OCI-LY3 (cell line): ENCODE measurements at regions not wholly inside any gene's neighbourhood (a gene's known extent, or its start where the extent isn't known, plus 50 kb on each side); places are given as distances from the start of the nearest gene placed in this dataset.

Experiments
- H2AFZ ChIP-seq: fragments of 200-600, 300-600 bp; shearing (Covaris generic); 2 replicates; pipeline ENCODE4 v1.6.0; 2014; ENCODE audit warnings: antibody characterized with exemption, low read depth, low read length
- H3K27ac ChIP-seq: fragments of 200-600, 300-600 bp; sonication (generic); 2 replicates; pipeline ENCODE4 v1.5.1; 2014; ENCODE audit warnings: mild to moderate bottlenecking, low read length, moderate library complexity, mixed read lengths
- H3K27me3 ChIP-seq: fragments of 200-600, 300-600 bp; sonication (generic); 2 replicates; pipeline ENCODE4 v1.6.1; 2014; ENCODE audit warnings: low read depth, low read length, mixed read lengths
- H3K36me3 ChIP-seq: fragments of 200-600, 300-600 bp; sonication (generic); replicated peaks from 2 replicates; pipeline ENCODE3; 2014; ENCODE audit warnings: low read depth, low read length, mixed read lengths
- H3K4me1 ChIP-seq: fragments of 300-600, 200-600 bp; sonication (generic); 2 replicates; pipeline ENCODE4 v1.6.1; 2014; ENCODE audit warnings: low read length, mixed read lengths
- H3K4me2 ChIP-seq: fragments of 200-600, 300-600 bp; sonication (generic); 2 replicates; pipeline ENCODE4 v1.6.1; 2014; ENCODE audit warnings: low read length, mixed read lengths
- H3K4me3 ChIP-seq: fragments of 300-600, 200-600 bp; sonication (generic); 2 replicates; pipeline ENCODE4 v1.5.1; 2014; ENCODE audit warnings: antibody characterized with exemption, mild to moderate bottlenecking, low read length, moderate library complexity
- H3K79me2 ChIP-seq: fragments of 300-600, 200-600 bp; shearing (Covaris generic); 2 replicates; pipeline ENCODE4 v1.6.1; 2014; ENCODE audit warnings: mild to moderate bottlenecking, low read length, mixed read lengths
- H3K9ac ChIP-seq: fragments of 300-600, 200-600 bp; shearing (Covaris generic); 2 replicates; pipeline ENCODE4 v1.6.0; 2014; ENCODE audit warnings: mild to moderate bottlenecking, low read length, moderate library complexity
- H3K9me3 ChIP-seq: fragments of 200-600, 300-600 bp; shearing (Covaris generic); 2 replicates; pipeline ENCODE4 v1.6.1; 2014; ENCODE audit warnings: low read length, mixed read lengths; ENCODE audit not compliant: insufficient read depth
- H4K20me1 ChIP-seq: fragments of 200-600, 300-600 bp; sonication (generic); 2 replicates; pipeline ENCODE4 v1.6.1; 2016; ENCODE audit warnings: low read length, mixed read lengths; ENCODE audit not compliant: insufficient read depth
- CTCF ChIP-seq: fragments of 200-600, 300-600 bp; sonication (generic); IDR thresholded peaks from 2 replicates; pipeline ENCODE4 v1.5.1; 2014; ENCODE audit warnings: antibody characterized with exemption, low read length, low read depth
- EZH2phosphoT487 ChIP-seq: fragments of 200-600 bp; shearing (Covaris generic); IDR thresholded peaks from 2 replicates; pipeline ENCODE4 v1.6.1; 2018; ENCODE audit warnings: antibody characterized with exemption, mixed run types, low read depth

GRCh38 chr1:5393603-5394002, 598.6 kb downstream of the NPHP4 start:
- H3K4me2 ChIP-seq: no peak overlapping the region
- TF ChIP-seq CTCF (no peak), EZH2phosphoT487 (no peak)
- H3K36me3 ChIP-seq: no peaks in the 10 kb centered on the region
- H3K9ac ChIP-seq: no peak overlapping the region
- H3K4me1 ChIP-seq: no peaks in the 10 kb centered on the region
- no peaks in the 10 kb centered on the region for H3K79me2 ChIP-seq
- H3K4me3 ChIP-seq: no peak overlapping the region
- H3K27ac ChIP-seq: no peak overlapping the region
- H2AFZ ChIP-seq: no peak overlapping the region
- no peaks in the 10 kb centered on the region for H3K27me3 ChIP-seq
- no peaks in the 10 kb centered on the region for H3K9me3 ChIP-seq
- H4K20me1 ChIP-seq: no peaks in the 10 kb centered on the region

- Histone ChIP-seq H3K9me3 (no peaks in the 10 kb centered on the region), H3K36me3 (no peaks in the 10 kb centered on the region), H4K20me1 (no peaks in the 10 kb centered on the region), H3K4me1 (no peaks in the 10 kb centered on the region), H3K27me3 (no peaks in the 10 kb centered on the region), H3K79me2 (no peaks in the 10 kb centered on the region), H3K27ac (no peak overlapping the region), H2AFZ (no peak overlapping the region), H3K9ac (no peak overlapping the region), H3K4me2 (no peak overlapping the region), H3K4me3 (no peak overlapping the region)
- TF ChIP-seq CTCF (no peak), EZH2phosphoT487 (no peak)
Measured at GRCh38 chr1:5393146-5393545, 599.1 kb downstream of the NPHP4 start.

- no peak overlapping the region for H2AFZ ChIP-seq
- H3K9me3 ChIP-seq: no peaks in the 10 kb centered on the region
- no peaks in the 10 kb centered on the region for H3K36me3 ChIP-seq
- no peaks in the 10 kb centered on the region for H3K27me3 ChIP-seq
- no peaks in the 10 kb centered on the region for H4K20me1 ChIP-seq
- H3K79me2 ChIP-seq: no peaks in the 10 kb centered on the region
- no peak overlapping the region for H3K4me2 ChIP-seq
- TF ChIP-seq EZH2phosphoT487 (no peak), CTCF (no peak)
- no peak overlapping the region for H3K9ac ChIP-seq
- H3K27ac ChIP-seq: no peak overlapping the region
- no peaks in the 10 kb centered on the region for H3K4me1 ChIP-seq
- H3K4me3 ChIP-seq: no peak overlapping the region
Measured at GRCh38 chr1:5391725-5392124, 600.5 kb downstream of the NPHP4 start.

- no peak overlapping the region for H2AFZ ChIP-seq
- H3K9ac ChIP-seq: no peak overlapping the region
- no peaks in the 10 kb centered on the region for H3K79me2 ChIP-seq
- H4K20me1 ChIP-seq: no peaks in the 10 kb centered on the region
- H3K4me1 ChIP-seq: no peaks in the 10 kb centered on the region
- no peak overlapping the region for H3K4me3 ChIP-seq
- H3K9me3 ChIP-seq: no peaks in the 10 kb centered on the region
- H3K4me2 ChIP-seq: no peak overlapping the region
- no peaks in the 10 kb centered on the region for H3K27me3 ChIP-seq
- TF ChIP-seq CTCF (no peak), EZH2phosphoT487 (no peak)
- no peaks in the 10 kb centered on the region for H3K36me3 ChIP-seq
- no peak overlapping the region for H3K27ac ChIP-seq
Measured at GRCh38 chr1:5390504-5390903, 601.7 kb downstream of the NPHP4 start.
